ENCODE measurements at regions not wholly inside any gene's neighbourhood (a gene's known extent, or its start where the extent isn't known, plus 50 kb on each side); places are given as distances from the start of the nearest gene placed in this dataset.

DNA sequence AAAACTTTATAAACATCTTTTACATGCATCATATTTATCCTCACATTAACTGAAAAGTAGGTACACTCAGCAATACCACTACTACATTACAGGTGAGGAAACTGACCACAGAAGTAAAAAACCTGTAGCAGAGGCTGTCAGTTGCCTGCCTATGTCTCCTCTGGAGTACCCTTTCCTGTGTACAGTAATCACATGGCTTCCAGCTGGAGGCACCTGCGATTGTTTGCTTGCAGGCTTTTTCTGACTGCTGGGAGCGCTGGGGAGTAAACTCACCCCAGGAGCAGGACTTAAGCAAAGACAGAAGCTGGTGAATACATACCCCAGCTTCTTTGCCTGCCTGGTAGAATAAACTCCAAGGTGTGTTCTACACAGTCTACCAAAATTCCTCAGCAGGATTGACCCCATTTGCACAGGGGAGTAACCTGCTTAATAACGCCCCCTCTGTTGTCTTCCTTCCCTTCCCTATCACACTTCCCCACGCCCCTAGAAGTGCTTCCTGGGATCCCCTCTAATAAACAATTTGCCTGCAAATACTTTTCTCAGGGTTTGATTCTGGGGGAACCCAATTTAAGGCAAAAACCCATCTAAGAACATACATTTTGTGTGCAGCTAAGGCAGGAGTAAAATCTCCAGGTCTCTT is 138.9 kb downstream of the PTH2R start:
- ChIA-PET CTCF (no interaction called here), POLR2A (interaction anchor here (0.6 kb wide), 1 partner anchor 118 kb away, joined by 4 read pairs; no protein-coding TSS in a partner anchor)

DNA sequence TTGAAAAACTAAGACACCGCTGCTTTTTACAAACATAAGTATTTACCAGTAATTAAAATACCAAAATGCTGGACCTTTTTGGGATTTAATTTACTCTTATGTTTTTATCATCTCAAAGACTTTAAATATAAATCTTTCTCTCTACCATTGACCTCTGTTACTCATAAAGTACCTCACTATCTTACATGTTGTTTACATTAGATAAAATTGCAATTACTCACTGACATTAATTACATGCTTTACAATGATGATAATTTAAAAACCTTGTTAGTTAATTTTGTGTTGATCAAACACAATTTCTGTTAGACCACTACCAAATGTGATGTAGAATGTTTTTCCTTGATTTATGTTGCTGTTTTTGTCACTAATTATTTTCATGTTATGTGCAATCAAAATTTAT is 139.5 kb downstream of the PTH2R start:
- POLR2A ChIA-PET = no interaction called here

DNA sequence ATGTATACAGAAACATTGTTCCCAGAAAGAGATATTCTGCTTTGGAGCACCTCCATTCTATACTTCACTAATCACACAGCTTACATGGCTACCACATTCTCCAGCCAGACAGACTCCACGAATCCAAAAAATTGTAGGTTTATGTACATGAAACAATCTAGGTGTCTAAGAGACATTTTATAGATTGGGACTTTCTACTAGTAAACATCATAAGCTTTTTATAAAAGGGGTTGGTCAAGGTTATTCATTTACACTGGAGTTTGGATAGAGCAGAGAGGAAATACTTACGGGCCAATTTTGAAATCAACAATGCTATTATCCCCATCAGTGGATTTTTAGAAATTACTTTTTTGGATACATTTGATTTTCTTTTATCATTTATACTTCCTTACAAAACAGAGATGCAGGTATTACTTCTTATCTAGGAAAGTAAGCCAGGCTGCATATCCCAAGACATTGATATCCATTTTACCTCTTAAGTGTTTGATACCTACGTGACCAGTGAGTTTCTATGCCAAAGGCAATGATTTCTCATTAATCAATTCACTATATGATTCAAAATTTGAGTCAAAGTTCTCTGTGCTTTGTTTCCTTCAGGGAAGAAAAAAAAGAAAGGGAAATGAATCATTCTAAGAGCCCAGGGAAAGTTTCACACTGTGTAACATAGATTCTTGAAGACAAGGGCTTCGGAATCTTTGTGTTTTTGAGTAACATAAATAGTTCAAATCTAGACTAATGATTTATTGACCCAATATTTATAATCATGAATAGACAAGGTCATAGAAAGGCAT is 140.5 kb downstream of the PTH2R start:
- POLR2A ChIA-PET = no interaction called here
- CTCF ChIA-PET = no interaction called here

More for the DNA sequence above, 139.5 kb downstream of the PTH2R start:
- CTCF ChIA-PET = no interaction called here

DNA sequence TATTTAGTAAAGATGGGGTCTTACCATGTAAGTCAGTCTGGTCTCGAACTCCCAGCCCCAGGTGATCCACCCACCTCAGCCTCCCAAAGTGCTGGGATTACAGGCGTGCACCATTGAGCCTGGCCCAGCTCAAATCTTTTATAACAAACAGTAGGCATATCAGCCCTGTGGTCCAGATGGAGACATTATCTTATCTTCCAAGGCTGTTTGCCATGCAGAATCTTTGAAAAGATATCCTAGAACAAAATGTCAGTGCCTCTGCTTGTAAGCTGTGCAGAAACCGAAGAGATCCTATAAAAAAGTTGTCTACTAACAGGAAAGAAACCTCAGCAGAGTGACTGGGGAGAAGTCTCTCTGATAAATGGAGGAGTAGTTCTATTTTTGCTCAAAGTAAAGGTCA is 142.1 kb downstream of the PTH2R start:
- ChIA-PET CTCF (no interaction called here), POLR2A (no interaction called here)

- CTCF ChIA-PET = no interaction called here
- POLR2A ChIA-PET = no interaction called here
Measured at GRCh38 chr2:208549546-208550158, 143.1 kb downstream of the PTH2R start.

GRCh38 chr2:208552943-208553342 is 146.4 kb downstream of the PTH2R start:
- CTCF ChIA-PET = no interaction called here
- POLR2A ChIA-PET = no interaction called here

GRCh38 chr2:208556983-208557484 is 150.4 kb downstream of the PTH2R start:
- POLR2A ChIA-PET = no interaction called here
- CTCF ChIA-PET = no interaction called here

DNA sequence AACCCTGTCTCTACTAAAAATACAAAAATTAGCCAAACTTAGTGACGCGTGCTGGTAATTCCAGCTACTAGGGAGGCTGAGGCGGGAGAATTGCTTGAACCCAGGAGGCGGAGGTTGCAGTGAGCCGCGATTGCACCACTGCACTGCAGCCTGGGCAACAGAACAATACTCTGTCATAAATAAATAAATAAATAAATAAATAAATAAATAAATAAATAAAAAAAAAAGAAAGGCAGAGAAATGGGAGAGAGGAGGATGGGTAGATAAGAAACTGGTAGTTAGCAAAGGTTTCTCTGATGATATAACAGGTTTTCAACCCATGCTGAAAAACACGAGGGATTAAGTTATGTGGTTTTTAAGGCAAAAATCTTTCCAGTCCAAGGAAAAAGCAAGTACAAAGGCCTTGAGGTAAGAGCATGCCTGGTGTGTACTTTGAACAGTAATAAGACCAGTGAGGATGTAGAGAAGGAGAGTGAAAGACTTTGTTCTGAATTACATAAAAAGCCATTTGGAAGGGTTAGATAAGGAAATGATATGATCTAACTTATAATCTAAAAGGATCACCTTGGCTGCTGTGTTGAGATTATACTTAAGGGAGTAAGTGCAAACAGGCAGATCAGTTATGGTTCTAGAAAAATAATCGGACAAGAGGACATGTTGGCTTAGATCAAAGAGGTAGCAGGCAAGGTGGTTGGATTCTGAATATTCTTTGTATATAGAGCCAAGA is 159.3 kb downstream of the PTH2R start:
- CTCF ChIA-PET = no interaction called here
- POLR2A ChIA-PET = no interaction called here

GRCh38 chr2:208568203-208568602 is 161.6 kb downstream of the PTH2R start:
- ChIA-PET CTCF (no interaction called here), POLR2A (no interaction called here)

- ChIA-PET POLR2A (no interaction called here), CTCF (no interaction called here)
Measured at GRCh38 chr2:208570066-208570465, 163.5 kb downstream of the PTH2R start.

DNA sequence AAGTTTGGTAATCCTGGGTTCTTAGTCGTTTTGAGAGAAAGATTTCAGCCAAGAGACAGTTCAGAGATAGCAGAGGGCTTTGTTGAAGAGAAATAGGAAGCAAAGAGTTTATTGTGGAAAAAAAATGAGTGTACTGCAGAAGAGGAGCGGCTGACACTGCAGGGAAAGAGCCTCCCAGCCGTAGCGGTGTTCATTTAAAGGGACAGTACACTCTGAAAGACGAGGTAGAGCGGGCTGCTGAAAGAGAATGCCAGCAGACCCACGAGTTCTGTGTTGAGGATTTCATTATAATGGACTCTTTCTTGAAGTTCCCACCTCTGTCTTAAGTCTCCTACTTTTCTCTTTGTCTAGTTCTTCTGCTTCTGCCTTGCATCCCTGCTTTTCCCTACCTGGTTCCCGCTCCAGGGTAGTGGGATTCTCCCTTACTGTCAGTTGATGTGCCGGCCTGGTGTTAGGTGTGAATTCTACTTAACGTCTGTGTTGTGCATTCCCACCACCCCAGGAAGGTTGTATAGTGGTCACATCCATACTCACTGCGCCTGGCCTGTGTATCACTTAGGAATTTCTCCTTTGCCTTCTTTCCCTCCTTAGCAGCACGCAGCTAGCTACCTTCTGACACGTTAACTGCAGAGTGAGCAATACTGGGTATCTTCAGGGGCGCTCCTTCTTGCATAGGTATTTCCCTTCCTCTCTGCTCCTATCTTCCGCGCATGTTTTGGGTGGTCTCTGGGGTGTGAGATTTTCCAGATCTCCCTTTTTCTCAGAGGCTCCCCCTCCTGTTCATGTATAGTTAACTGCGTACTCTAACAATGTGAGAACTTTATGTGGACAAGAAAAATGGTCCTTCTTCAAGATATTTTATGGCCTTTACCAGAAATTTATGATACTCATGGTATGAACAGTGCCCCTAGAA is 164.5 kb downstream of the PTH2R start:
- ChIA-PET CTCF (no interaction called here), POLR2A (no interaction called here)

- POLR2A ChIA-PET = no interaction called here
- CTCF ChIA-PET = no interaction called here
Measured at GRCh38 chr2:208571764-208572131, 165.2 kb downstream of the PTH2R start.

DNA sequence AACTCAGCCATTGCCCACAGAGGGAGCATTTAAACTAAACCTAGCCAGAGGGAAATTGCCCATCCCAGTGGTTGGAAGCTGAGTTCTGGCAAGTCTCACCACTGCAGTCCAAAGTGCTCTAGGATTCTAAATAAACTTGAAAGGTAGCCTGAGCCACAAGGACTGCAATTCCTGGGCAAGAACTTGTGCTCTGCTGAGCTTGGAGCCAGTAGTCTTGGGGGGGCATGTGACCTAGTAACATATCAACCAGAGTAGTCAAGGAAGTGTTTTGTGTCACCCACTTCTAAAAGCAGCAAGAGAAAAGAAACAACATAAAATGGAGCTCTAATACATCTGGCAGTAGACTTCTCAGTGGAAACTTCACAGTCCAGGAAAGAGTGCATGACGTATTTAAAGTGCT is 167.0 kb downstream of the PTH2R start:
- CTCF ChIA-PET = no interaction called here
- POLR2A ChIA-PET = no interaction called here

DNA sequence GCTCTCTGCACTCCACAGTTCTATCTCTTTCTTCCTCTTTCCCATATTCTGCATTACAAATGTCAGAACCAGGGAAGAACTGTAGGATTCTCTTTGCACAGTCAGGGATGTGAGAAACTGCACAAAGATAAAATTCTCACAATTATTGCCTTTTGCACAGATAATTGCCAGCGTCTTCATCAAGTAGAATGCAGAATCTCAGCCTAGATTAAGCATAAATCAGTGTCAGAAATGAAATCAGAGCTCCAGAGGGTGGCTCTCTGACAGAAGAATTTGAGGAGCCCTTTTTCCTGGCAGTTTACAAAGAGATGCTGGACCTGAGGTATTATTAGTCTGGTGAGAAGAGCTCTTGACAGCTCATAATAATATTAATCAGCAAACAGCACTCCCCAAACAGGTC is 173.1 kb downstream of the PTH2R start:
- ChIA-PET POLR2A (no interaction called here), CTCF (no interaction called here)

GRCh38 chr2:208584378-208584985 is 177.9 kb downstream of the PTH2R start:
- POLR2A ChIA-PET = no interaction called here
- CTCF ChIA-PET = no interaction called here

DNA sequence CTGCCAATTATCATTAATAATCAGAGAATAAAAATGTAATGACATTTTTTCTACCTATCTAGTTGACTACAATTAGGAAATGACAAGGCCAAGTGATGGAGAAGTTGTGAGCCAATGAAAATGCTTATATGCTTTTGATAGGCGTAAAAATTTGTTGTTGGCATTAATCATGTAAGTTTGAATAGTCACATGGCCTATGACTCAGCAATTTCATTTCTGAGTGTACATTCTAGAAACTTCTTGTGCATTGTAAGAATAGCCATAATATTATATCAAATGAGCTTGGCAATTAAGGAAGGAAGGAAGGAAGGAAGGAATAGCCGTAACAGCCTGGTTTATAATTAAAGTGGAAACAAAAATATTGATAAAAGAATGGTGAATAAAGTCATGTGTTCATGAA is 179.9 kb downstream of the PTH2R start:
- CTCF ChIA-PET = no interaction called here

DNA sequence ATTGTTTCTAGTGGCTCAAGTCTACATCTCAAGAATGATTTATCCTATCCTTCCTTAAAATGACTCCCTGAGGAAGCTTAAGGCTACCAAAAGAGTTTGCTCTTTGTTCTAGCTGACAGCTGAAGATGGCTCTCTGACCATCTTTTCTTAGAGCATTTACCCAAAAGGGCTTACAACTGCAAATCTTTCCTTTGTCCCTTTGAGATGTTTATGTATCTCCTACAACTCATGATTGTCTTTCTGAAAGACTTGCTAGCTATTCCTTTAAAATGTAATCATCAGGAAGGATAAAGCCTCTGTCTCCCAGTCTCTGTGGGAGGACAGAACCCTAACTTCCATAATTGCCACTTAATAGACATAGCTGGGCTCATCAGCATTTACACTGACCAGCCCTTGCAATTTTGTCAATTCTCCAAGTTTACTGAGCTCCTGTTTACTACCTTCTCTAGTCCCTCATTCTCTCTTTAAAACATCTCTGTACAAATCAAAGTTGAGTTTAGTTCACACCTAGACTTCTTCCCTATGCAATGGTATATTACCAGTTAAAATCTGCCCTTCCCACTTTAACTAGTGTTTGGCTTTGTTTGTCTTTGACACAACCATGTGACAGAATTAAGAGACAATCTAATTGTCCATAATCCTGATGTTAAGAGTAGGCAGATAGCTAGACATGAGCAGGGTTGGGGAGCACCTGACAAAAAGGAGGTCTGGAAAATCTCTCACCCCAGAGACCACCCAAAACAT is 188.2 kb downstream of the PTH2R start:
- ChIA-PET POLR2A (no interaction called here), CTCF (no interaction called here)

More for the DNA sequence above, 179.9 kb downstream of the PTH2R start:
- POLR2A ChIA-PET = no interaction called here

- CTCF ChIA-PET = no interaction called here
- POLR2A ChIA-PET = no interaction called here
Measured at GRCh38 chr2:208595386-208596275, 189.0 kb downstream of the PTH2R start.
